ENCODE measurements at regions not wholly inside any gene's neighbourhood (a gene's known extent, or its start where the extent isn't known, plus 50 kb on each side); places are given as distances from the start of the nearest gene placed in this dataset.

DNA sequence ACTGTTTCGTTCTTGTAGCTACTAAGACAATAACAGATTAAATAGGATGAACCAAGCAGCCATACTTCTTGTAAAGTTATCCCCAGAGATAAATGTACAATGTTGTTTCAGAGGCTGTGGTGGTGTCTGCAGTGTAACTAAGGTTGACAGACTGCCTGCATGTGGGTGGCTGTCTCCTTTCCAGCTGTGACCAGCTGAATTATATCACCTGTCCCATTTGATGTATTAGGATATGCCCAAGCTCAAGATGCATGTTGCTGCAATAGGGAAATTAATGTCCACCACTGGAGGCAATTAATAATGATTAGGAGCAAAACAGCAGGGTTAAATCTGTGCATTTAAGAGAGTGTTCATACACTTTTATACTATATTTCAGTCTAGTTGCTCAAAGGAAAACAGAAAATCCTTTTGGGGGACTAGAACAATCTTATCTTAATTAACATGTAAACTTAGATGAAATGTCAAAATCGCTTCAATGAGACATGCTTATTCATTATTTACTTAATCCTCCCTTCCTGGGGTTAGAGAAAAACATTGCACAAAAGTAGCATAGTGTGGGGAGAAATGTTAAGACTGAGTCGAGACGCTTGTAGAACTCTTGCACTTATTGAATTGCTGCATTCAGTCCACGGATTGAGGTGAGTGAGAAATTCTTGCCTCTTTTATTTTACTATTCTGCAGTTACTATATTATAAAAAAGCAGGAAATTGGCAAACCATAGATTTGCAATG, 269.0 kb downstream of the SNX10 start:
- DNase-seq (ENCODE audit: low read depth, low spot score) = no peak
- in situ Hi-C loops (cut with HindIII; ENCODE audit: low pct_unique_long_range_greater_than_20kb, low sequenced_read_pairs) = no loop called here

DNA sequence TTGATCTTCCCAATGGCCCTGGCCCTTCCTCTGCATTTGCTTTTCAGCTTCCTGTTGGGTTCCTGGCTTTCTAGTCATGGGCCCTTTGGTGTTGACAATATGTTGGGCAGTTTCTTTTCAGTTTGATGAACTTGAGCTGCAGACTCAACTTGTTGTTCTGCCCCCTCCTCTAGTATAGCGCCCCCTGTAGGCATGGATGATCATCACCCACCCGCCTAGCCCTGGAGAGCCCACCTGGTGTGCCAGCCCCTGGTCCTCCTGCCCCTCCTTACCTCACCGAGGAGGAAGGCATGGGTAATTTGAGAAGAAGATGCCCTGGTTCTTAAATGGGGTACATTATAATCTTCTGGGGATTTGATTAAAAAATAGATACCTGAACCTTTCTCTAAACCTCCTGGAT, 271.2 kb downstream of the SNX10 start:
- DNase-seq (ENCODE audit: low read depth, low spot score) = no peak
- in situ Hi-C loops (cut with HindIII; ENCODE audit: low pct_unique_long_range_greater_than_20kb, low sequenced_read_pairs) = no loop called here

DNA sequence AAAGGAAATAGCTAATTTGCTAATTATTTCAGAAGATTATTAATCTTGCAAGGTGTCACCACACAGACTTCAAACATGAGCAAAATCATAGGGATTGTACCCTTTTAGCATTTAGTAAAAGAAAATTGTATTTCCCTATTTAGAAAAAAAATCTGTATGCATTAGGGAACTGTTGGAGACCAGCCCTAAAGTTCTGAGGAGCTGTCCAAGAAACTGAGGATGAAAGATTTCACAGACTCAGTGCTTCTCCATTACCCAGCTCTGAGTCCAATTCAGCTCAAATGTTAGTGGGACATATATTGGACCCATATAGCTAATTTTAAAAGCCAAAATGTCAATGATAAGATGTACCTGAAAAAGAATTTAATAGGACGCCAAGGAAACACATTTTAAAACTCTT, 271.7 kb downstream of the SNX10 start:
- in situ Hi-C loops (cut with HindIII; ENCODE audit: low pct_unique_long_range_greater_than_20kb, low sequenced_read_pairs) = no loop called here
- no peak for DNase-seq (ENCODE audit: low read depth, low spot score)

DNA sequence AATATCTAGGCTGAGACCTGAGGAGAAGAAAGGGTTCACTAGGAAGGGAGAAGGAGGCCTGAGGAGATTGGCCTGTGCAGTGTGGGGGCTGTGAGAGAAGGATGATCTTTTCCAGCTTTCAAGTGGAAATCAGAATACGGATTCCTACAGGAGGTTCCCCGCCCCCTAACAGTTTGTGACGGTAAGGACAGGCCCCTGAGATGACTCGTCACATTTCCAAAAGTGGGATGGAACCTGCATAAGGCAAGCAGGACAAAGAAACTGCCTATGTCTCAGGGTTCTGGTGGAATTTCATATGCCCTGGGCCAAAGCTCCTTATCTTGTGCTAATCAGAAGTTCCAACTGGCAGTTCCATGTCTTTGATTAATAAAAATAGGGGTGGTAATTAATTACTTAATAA, 275.6 kb downstream of the SNX10 start:
- in situ Hi-C loops (cut with HindIII; ENCODE audit: low pct_unique_long_range_greater_than_20kb, low sequenced_read_pairs) = no loop called here
- no peak for DNase-seq (ENCODE audit: low read depth, low spot score)

DNA sequence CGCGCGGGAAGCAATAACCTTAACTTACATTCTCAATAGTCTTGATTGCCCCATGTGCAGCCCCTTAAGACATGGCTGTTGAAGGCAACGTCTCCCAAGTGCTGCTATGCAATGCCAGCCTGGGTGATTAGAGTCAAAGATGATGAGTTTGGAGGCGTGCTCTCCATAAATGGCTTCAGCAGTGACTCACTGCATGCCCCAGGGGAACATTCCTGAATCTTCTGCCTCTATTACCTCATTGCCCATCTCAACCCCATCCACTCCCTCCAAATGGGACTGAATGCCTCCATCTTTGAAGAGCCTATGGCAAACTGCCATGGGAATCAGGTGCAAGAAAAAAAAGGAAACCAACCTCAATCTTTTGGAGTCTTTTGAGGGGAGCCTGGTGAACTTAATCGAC, 282.8 kb downstream of the SNX10 start:
- in situ Hi-C loops (cut with HindIII; ENCODE audit: low pct_unique_long_range_greater_than_20kb, low sequenced_read_pairs) = no loop called here
- DNase-seq (ENCODE audit: low read depth, low spot score) = peak; percentile 29

DNA sequence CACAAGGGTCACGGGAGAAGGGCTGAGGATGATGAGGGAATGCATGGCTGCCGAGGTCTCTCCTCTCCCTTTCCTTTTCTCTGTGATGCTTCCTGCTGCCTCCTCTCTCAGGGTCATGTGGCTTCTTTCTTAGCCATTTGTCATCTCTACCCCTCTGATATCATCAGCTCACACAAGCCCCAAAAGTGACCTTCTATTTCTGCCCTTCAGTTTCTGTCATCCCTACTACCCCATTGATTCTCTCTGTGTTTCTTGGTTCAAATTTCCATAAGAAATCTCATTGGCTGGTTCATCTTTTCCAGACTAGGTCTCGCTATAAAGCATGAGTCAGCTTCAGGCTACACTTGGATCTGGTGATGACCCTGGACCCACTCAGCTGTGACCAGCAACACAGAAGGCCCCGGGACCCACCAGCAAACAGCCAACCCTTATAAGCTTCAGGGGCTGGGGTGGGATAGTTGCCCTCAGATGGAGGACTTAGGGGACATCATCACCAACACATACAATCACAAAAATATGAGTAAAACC, 284.3 kb downstream of the SKAP2 start:
- in situ Hi-C loops (cut with HindIII; ENCODE audit: low pct_unique_long_range_greater_than_20kb, low sequenced_read_pairs) = no loop called here
- no peak for DNase-seq (ENCODE audit: low read depth, low spot score)

DNA sequence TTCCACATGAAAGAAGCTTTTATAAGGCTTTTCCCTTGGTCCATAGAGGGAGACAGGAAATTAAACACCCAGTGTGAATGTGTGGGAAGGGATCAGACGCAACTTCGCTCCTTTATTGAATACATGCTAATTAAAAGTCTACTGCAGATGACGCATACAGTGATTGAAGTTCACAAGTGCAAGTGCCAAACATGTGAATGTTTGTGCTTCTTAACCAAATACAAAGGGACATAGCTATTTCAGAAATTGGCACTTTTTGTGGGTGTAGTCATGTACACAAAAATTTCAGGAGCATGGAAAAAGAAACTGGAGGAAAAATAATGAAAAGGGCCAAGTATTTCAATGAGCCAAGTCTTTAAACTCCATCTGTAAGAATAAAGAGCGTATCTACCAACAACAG, 283.7 kb downstream of the SKAP2 start:
- in situ Hi-C loops (cut with HindIII; ENCODE audit: low pct_unique_long_range_greater_than_20kb, low sequenced_read_pairs) = no loop called here
- DNase-seq (ENCODE audit: low read depth, low spot score) = no peak

DNA sequence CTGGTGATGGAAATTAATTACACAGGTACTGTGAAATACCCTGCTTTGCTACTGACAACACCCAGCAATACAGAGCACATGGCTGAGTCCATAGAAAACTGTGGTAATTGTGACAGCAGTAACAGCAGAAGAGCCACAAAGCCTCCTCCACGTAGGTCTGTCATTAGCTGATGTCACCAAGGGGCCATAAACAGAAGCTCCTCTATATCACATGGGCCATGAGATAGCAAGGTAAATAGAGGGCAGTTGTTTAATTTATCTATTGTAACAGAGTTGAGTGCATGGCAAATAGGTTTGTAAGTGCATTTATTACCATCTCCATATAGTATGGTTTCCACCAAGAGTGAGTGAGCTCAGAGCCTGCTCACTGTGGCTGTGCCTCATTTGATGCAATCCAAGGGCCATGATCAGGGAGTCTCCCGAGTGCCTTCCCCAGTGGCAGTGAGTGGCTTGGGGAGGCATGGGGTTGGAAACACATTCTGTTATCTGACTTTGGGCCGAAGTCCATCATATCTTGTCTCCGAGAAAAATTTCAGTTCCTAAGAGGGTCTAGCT, 281.2 kb downstream of the SKAP2 start:
- DNase-seq (ENCODE audit: low read depth, low spot score) = no peak
- in situ Hi-C loops (cut with HindIII; ENCODE audit: low pct_unique_long_range_greater_than_20kb, low sequenced_read_pairs) = no loop called here

DNA sequence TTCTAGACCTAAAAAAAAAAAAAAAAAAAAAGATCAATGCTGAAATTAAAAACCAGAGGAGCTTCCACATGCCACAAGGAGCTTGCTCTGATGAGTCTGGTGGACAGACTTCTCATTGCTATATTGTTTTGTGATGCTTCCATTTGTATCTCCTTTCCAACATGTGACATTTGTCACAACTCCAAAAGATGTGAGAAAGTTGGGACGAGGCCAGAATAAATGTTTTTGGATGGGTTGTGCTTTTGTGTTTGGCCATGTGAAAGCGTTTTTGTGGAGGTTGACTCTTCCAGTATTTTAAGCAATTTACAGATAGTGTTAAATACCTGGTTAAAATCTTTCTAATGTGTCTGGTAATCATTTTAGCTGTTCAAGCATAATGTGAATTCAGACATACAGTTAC, 280.1 kb downstream of the SKAP2 start:
- in situ Hi-C loops (cut with HindIII; ENCODE audit: low pct_unique_long_range_greater_than_20kb, low sequenced_read_pairs) = no loop called here
- DNase-seq (ENCODE audit: low read depth, low spot score) = no peak

DNA sequence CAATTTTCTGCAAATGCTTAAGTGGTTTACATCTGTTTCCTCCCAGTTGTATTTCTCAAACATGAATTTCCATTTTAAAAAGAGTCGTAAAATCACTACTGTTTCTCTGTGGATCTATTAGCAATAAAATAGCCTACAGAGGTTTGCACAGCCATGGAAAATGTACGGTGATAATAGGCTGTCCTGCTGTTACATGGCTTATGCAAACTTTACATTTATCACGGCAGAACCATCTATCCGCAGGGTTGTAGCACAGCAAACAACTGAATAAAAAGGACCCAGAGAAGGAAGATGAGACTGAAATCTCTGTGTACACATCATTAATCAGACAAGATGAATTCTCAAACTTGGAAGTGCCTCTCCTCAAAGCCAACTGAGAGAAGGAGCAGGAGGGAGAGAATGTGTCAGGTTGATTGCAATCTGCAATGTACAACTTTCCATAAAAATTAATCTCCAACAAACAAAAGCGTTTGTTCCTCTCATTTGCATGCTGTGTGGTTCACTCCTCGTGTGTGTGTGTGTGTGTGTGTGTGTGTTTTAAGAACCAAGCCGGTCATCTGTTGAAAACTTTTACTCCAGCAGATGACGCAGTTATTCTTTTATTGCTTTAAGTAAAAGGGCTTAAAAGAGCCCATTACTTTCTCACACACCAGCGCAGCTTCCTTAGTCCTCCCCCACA, 279.3 kb downstream of the SKAP2 start:
- in situ Hi-C loops (cut with HindIII; ENCODE audit: low pct_unique_long_range_greater_than_20kb, low sequenced_read_pairs) = no loop called here

DNA sequence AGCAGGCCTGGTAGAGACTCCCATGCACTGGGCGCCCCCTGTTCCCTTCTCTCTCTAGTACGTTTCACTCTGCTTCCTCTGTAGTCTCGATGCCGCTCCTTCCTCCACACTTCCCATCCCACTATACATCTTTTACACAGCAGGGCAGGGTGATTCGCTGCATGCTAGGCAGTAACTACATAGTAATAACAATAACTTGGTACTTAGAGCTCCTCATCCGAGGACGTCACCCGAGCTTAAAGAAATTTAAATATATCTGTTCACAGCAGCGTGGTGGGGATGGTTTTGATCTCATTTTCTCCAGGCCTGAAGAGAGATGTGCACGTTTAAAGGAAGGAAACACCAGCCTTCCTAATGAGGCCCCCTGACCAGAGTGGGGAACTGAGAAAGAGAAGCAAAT, 276.9 kb downstream of the SKAP2 start:
- in situ Hi-C loops (cut with HindIII; ENCODE audit: low pct_unique_long_range_greater_than_20kb, low sequenced_read_pairs) = no loop called here

More for the DNA sequence above, 279.3 kb downstream of the SKAP2 start:
- peak; percentile 22 for DNase-seq (ENCODE audit: low read depth, low spot score)

DNA sequence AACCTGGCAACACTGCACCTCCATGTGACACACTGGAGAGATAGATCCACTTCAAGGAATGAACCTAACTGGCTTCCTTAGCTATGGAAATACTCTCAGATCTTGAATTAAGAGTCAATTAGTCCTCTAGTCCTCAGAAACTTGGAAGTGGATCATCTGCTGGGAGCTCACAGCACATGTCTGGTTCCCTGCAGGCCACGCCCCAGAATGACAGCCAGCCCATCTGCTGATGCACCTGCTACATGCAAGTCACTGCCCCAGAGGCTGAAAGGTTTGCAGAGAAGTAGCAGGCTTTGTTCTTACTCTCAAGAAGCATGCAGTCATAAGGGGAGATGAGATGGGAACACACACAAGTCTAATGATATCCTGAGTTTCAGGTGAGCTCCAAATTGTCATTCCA, 275.9 kb downstream of the SKAP2 start:
- DNase-seq (ENCODE audit: low read depth, low spot score) = no peak
- in situ Hi-C loops (cut with HindIII; ENCODE audit: low pct_unique_long_range_greater_than_20kb, low sequenced_read_pairs) = no loop called here

More for the DNA sequence above, 276.9 kb downstream of the SKAP2 start:
- DNase-seq (ENCODE audit: low read depth, low spot score) = no peak

DNA sequence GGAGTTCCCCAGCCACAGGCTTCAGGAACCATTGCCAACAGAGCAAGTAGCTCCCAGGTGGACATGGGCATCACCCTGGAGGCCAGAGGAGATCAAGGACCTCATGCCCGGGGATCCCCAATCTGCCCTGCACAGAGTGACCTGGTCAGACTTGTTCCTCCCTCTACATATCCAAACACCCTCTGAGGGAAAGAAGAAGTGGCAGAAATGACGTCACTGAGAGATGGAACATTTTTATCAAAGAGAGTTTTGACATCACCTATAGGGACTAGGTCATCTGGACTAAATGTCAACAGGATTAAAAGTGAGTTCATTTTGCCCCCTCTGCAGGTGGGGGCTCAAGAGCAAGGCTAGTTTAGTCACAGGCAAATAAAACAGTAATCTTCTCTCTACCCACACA, 273.7 kb downstream of the SKAP2 start:
- DNase-seq (ENCODE audit: low read depth, low spot score) = no peak
- in situ Hi-C loops (cut with HindIII; ENCODE audit: low pct_unique_long_range_greater_than_20kb, low sequenced_read_pairs) = no loop called here

DNA sequence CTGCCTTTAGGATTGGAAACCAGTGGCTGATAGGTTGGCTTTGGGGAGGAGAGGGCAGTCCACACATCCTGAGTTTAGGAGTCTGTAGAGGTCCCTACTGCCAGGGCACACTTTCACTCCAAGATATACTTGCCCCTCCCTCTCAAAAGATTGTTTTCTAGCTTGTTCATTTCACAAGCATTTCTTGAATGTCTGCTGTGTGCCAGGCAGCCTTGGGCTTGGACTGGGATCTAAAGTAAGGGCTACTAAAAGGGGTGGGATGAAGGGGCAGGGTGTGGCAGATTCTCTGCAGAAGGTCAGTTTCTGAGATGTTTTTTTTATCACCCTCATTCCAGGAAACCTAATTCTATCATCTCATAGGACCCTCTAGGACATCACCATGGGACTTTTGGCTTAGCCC, 272.4 kb downstream of the SKAP2 start:
- in situ Hi-C loops (cut with HindIII; ENCODE audit: low pct_unique_long_range_greater_than_20kb, low sequenced_read_pairs) = no loop called here
- DNase-seq (ENCODE audit: low read depth, low spot score) = no peak

DNA sequence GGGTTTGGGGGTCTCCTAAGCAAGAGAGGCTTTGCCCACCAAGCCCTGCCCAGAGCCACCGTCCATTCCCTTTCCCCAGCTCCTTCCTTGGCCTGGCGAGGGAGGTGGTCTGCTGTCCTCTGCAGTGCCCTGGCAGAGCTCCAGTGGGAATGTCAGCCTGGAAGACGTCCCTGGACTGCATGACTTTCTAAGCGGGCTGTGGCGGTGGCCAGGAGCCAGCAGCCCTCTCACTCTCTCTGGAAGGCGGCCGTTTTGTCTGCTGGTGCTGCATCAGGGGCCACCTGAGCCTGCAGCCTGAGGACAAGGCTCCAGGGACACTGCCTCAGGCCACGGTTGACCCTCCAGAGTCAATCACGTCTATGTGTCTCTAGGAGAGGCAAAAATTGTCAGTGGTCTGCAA, 271.0 kb downstream of the SKAP2 start:
- in situ Hi-C loops (cut with HindIII; ENCODE audit: low pct_unique_long_range_greater_than_20kb, low sequenced_read_pairs) = no loop called here
- no peak for DNase-seq (ENCODE audit: low read depth, low spot score)

DNA sequence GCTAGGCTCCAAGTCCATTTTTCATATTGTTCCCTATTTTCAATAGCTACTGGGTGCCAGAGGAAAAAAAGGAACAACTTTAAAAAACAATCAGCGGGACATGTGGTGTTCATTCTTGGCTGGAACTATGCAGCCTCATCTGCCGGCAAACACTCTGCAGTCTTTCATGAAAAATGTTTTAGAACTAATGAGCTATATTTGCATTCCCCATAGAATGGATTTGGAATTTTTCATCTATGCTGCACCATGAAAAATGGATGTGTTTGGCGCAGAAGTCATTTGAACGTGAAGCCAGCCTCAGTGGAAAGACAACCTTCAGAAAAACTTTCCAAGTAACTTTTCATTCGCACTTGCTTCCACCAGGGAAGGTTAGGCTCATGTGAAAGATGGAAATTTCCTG, 270.5 kb downstream of the SKAP2 start:
- in situ Hi-C loops (cut with HindIII; ENCODE audit: low pct_unique_long_range_greater_than_20kb, low sequenced_read_pairs) = no loop called here
- DNase-seq (ENCODE audit: low read depth, low spot score) = no peak

DNA sequence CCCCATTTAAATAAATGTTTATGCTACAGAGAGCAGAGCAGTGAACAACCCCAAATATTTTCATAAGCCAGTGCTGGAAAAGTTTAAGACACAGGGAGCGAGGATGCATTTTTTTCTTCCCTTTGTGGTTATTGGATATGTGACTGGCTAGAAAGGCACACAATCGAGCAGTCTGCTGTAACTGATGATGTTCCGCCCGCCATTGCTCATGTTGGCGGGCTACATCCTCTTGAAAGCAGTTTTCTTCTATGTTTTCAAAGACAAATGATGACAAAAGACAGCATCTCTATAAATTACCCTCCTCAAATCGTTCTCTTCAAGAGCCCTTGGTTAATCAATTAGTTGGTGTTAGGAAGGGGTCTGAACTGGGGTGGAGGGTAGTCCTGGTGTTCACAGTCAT, 269.8 kb downstream of the SKAP2 start:
- in situ Hi-C loops (cut with HindIII; ENCODE audit: low pct_unique_long_range_greater_than_20kb, low sequenced_read_pairs) = no loop called here
- no peak for DNase-seq (ENCODE audit: low read depth, low spot score)

DNA sequence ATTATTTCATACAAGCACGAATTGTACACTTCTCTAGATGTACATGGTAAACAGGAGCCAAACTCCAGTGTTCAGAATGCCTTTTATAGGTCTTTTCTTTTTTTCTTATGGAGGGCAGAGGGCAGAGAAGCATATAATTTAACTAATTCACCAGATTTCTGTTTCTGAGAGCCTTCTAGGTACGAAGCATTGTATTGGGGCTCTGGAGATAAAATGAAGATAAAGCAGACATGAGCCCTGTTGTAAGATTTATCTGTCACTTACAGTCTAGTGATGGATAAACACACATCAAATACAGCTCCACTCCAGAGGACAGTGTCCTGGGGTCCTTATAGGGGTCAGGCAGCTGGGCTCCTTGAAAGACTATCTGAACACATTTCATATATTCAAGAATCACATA, 265.5 kb downstream of the SKAP2 start:
- in situ Hi-C loops (cut with HindIII; ENCODE audit: low pct_unique_long_range_greater_than_20kb, low sequenced_read_pairs) = no loop called here
- no peak for DNase-seq (ENCODE audit: low read depth, low spot score)

DNA sequence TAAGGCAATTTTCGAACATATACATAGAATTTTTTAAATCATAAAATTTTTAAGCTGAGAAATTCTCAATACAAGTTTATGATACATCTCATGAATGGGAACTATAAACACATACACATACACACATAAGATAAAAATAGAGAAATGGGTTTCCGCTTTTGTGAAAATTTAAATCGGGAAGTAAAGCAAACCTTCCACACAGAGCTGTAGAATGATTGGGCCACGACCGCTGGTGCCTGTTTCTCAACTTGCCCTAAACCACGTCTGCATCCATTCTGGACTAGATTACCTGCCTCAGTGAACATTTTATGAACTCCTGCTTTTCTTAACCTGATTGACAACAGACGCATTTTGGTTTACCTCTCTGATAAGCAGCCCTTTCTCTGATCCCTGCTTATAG, 264.4 kb downstream of the SKAP2 start:
- no peak for DNase-seq (ENCODE audit: low read depth, low spot score)
- in situ Hi-C loops (cut with HindIII; ENCODE audit: low pct_unique_long_range_greater_than_20kb, low sequenced_read_pairs) = no loop called here

Data from SK-MEL-5 (cell line).